ENCODE measurements at regions not wholly inside any gene's neighbourhood (a gene's known extent, or its start where the extent isn't known, plus 50 kb on each side); places are given as distances from the start of the nearest gene placed in this dataset.

- no peak for DNase-seq
Measured at GRCh38 chr10:78164702-78165101, 131.0 kb downstream of the RPS24 start.

GRCh38 chr10:78165172-78165571 lies 131.5 kb downstream of the RPS24 start:
- no peak for DNase-seq

- no peak for DNase-seq
Measured at GRCh38 chr10:78165617-78166016, 132.0 kb downstream of the RPS24 start.

- no peak for DNase-seq
Measured at GRCh38 chr10:78166261-78166660, 132.6 kb downstream of the RPS24 start.

GRCh38 chr10:78169214-78169613 lies 135.6 kb downstream of the RPS24 start:
- DNase-seq = no peak

GRCh38 chr10:78170026-78170475 lies 136.4 kb downstream of the RPS24 start:
- no peak for DNase-seq

- DNase-seq = no peak
Measured at GRCh38 chr10:78171633-78172400, 138.2 kb downstream of the RPS24 start.

- DNase-seq = no peak
Measured at GRCh38 chr10:78173360-78174015, 139.8 kb downstream of the RPS24 start.

GRCh38 chr10:78175444-78176015 lies 141.9 kb downstream of the RPS24 start:
- DNase-seq = no peak

- no peak for DNase-seq
Measured at GRCh38 chr10:78176320-78177317, 143.0 kb downstream of the RPS24 start.

GRCh38 chr10:78177491-78178185 lies 144.0 kb downstream of the RPS24 start:
- DNase-seq = no peak

GRCh38 chr10:78178397-78178796 lies 144.7 kb downstream of the RPS24 start:
- no peak for DNase-seq

GRCh38 chr10:78178940-78179339 lies 145.3 kb downstream of the RPS24 start:
- no peak for DNase-seq

- DNase-seq = peak in 1 of 5 experiments; percentile 10
Measured at GRCh38 chr10:78179886-78180705, 146.4 kb downstream of the RPS24 start.

- DNase-seq = no peak
Measured at GRCh38 chr10:78181381-78182055, 147.9 kb downstream of the RPS24 start.

- DNase-seq = no peak
Measured at GRCh38 chr10:78182841-78183240, 149.2 kb downstream of the RPS24 start.

GRCh38 chr10:78184851-78185692 lies 151.4 kb downstream of the RPS24 start:
- DNase-seq = no peak

GRCh38 chr10:78185693-78186055 lies 152.0 kb downstream of the RPS24 start:
- no peak for DNase-seq

GRCh38 chr10:78186572-78186971 lies 152.9 kb downstream of the RPS24 start:
- no peak for DNase-seq

GRCh38 chr10:78187371-78187770 lies 153.7 kb downstream of the RPS24 start:
- no peak for DNase-seq
